T47D (cell line): ENCODE measurements at regions not wholly inside any gene's neighbourhood (a gene's known extent, or its start where the extent isn't known, plus 50 kb on each side); places are given as distances from the start of the nearest gene placed in this dataset.
"Not testable (repeated sequence)": the region's sequence is repeated elsewhere in the genome, so short reads cannot be mapped to it uniquely, and the experiment has no call there.

Experiments
- DNase-seq, 2 experiments: peaks; one replicate each; pipeline versions ENCODE4 v3.0.0 to v3.0.0-alpha.2; 2011 to 2012; ENCODE audit warnings: low read depth in 1 of 2, low spot score in 1 of 2
- JUND ChIP-seq: IDR thresholded peaks from 2 replicates; pipeline ENCODE4 v1.6.1; 2012; ENCODE audit warnings: low read depth
- in situ Hi-C: cut with HindIII; loops from 2 replicates; pipeline ENCODE4 v1.10.0; 2016; ENCODE audit warnings: low sequenced_read_pairs, low pct_unique_long_range_greater_than_20kb

- TF ChIP-seq JUND, result no peak
- DNase-seq, result no peak
- in situ Hi-C loops, result no loop called here
Measured at GRCh38 chr6:23534351-23534750, 591.7 kb upstream of the NRSN1 start.

- no peak for DNase-seq
- TF ChIP-seq JUND, result no peak
- in situ Hi-C loops, result no loop called here
Measured at GRCh38 chr6:23535101-23535500, 590.9 kb upstream of the NRSN1 start.

GRCh38 chr6:23537828-23538227 is 588.2 kb upstream of the NRSN1 start:
- no peak for DNase-seq
- TF ChIP-seq JUND, result no peak
- in situ Hi-C loops, result no loop called here

- in situ Hi-C loops, result no loop called here
- peak; percentile 7 to 30 for DNase-seq
- no peak for TF ChIP-seq JUND
Measured at GRCh38 chr6:23547851-23548250, 578.2 kb upstream of the NRSN1 start.

- DNase-seq, in situ Hi-C loops: not testable (repeated sequence)
Measured at GRCh38 chr6:23554953-23555352, 571.1 kb upstream of the NRSN1 start.

- TF ChIP-seq JUND, result no peak
- in situ Hi-C loops, result no loop called here
- DNase-seq, result no peak
Measured at GRCh38 chr6:23559587-23560343, 566.2 kb upstream of the NRSN1 start.

- in situ Hi-C loops, result no loop called here
- TF ChIP-seq JUND, result no peak
- no peak for DNase-seq
Measured at GRCh38 chr6:23561732-23562131, 564.3 kb upstream of the NRSN1 start.

- no peak for DNase-seq
- no peak for TF ChIP-seq JUND
- in situ Hi-C loops, result no loop called here
Measured at GRCh38 chr6:23562554-23562953, 563.5 kb upstream of the NRSN1 start.

- DNase-seq, result no peak
- in situ Hi-C loops, result no loop called here
- TF ChIP-seq JUND, result no peak
Measured at GRCh38 chr6:23563323-23563722, 562.7 kb upstream of the NRSN1 start.

GRCh38 chr6:23566418-23566817 is 559.6 kb upstream of the NRSN1 start:
- in situ Hi-C loops, result no loop called here

GRCh38 chr6:23568292-23568691 is 557.7 kb upstream of the NRSN1 start:
- TF ChIP-seq JUND, result no peak
- in situ Hi-C loops, result no loop called here
- DNase-seq, result no peak

More at GRCh38 chr6:23566418-23566817, 559.6 kb upstream of the NRSN1 start:
- no peak for TF ChIP-seq JUND
- DNase-seq, result no peak

- DNase-seq, result no peak
- in situ Hi-C loops, result no loop called here
- no peak for TF ChIP-seq JUND
Measured at GRCh38 chr6:23584134-23584763, 541.8 kb upstream of the NRSN1 start.

- in situ Hi-C loops, result no loop called here
- no peak for TF ChIP-seq JUND
- no peak for DNase-seq
Measured at GRCh38 chr6:23587582-23587981, 538.4 kb upstream of the NRSN1 start.
